K562 (cell line): ENCODE measurements at regions not wholly inside any gene's neighbourhood (a gene's known extent, or its start where the extent isn't known, plus 50 kb on each side); places are given as distances from the start of the nearest gene placed in this dataset.
A peak's percentile ranks its signal among the peaks of the same experiment; 100 is the strongest.

Experiments
- ATAC-seq: fragments of 200-7000 bp; cut with Tn5 transposase; 3 replicates; pipeline ENCODE4 v1.9.1; 2020; ENCODE audit warnings: moderate library complexity
- BruUV-seq: library from RNA; stranded (reverse); fragments of 400-500 nt; replicated peaks from 2 replicates; lab custom pipeline; 2021; lab: Mats Ljungman, UMichigan
- CTCF ChIA-PET: fragments of 300-600 bp; formaldehyde crosslinking; extraction: SDS; loops from one replicate; lab custom pipeline; 2021; ENCODE audit warnings: low intra/inter-chr PET ratio; lab: Yijun Ruan, JAX
- POLR2A ChIA-PET: fragments of 300-600, 350-650 bp; sonication (Branson Sonifier 250); formaldehyde crosslinking; extraction: SDS; loops from one replicate; lab custom pipeline; 2021; ENCODE audit warnings: antibody characterized with exemption, inconsistent platforms; lab: Yijun Ruan, JAX
- DNase-seq, 4 experiments: peaks; one replicate each; pipeline versions ENCODE4 v3.0.0 to v3.0.0-alpha.2; 2011 to 2018; ENCODE audit warnings: low spot score in 3 of 4, mixed read lengths in 3 of 4; ENCODE audit errors: extremely low read depth in 1 of 4
- FAIRE-seq: peaks from 2 replicates; lab custom pipeline; 2011; peaks lifted over from hg19 to GRCh38; lab: Jason Lieb, UNC
- H2AFZ ChIP-seq: 2 replicates; pipeline ENCODE4 v1.6.0; 2011; ENCODE audit warnings: low read depth, low read length, control low read depth, inconsistent platforms
- H3K27ac ChIP-seq: fragments of 200-600 bp; 3 replicates; pipeline ENCODE4 v1.8.0; 2011; ENCODE audit warnings: low read depth, mild to moderate bottlenecking, control low read depth, inconsistent platforms, low read length, moderate library complexity, mixed read lengths; ENCODE audit errors: extremely low read depth
- H3K27me3 ChIP-seq, 2 experiments: fragments of 300-600 bp in 1 of 2; 2 replicates in 1 of 2; 3 replicates in 1 of 2; pipeline versions ENCODE4 v1.6.0 to v1.8.0; 2011; ENCODE audit warnings: inconsistent platforms in 2 of 2, low read length in 2 of 2, mild to moderate bottlenecking in 1 of 2, mixed read lengths in 1 of 2, moderate library complexity in 1 of 2; ENCODE audit not compliant: control insufficient read depth in 2 of 2, insufficient read depth in 2 of 2
- H3K36me3 ChIP-seq: fragments of 300-600 bp; 3 replicates; pipeline ENCODE4 v1.8.0; 2011; ENCODE audit warnings: mild to moderate bottlenecking, low read length, inconsistent platforms; ENCODE audit not compliant: control insufficient read depth, insufficient read depth
- H3K4me1 ChIP-seq, 2 experiments: fragments of 200-600 bp in 1 of 2; replicated peaks in 1 of 2; 2 replicates in 1 of 2; 3 replicates in 1 of 2; pipeline versions ENCODE4 v1.5.1 to v1.8.0; 2011; ENCODE audit warnings: inconsistent platforms in 2 of 2, low read length in 2 of 2, mild to moderate bottlenecking in 1 of 2, mixed read lengths in 1 of 2, moderate library complexity in 1 of 2; ENCODE audit not compliant: control insufficient read depth in 2 of 2, insufficient read depth in 2 of 2
- H3K4me2 ChIP-seq: 2 replicates; pipeline ENCODE4 v1.6.1; 2011; ENCODE audit warnings: low read length, control low read depth, inconsistent platforms, mixed read lengths; ENCODE audit not compliant: insufficient read depth
- H3K4me3 ChIP-seq: fragments of 200-600 bp; sonication (generic), shearing (Covaris generic); 2 replicates; pipeline ENCODE4 v1.5.1; 2016; ENCODE audit warnings: control low read depth, inconsistent platforms
- H3K79me2 ChIP-seq: fragments of 200-600 bp; 3 replicates; pipeline ENCODE4 v1.8.0; 2011; ENCODE audit warnings: low read length, inconsistent platforms; ENCODE audit not compliant: control insufficient read depth, insufficient read depth
- H3K9ac ChIP-seq, 2 experiments: 2 replicates each; pipeline versions ENCODE4 v1.6.0 to v1.6.1; 2011; ENCODE audit warnings: low read depth in 2 of 2, low read length in 2 of 2, control low read depth in 1 of 2, inconsistent platforms in 1 of 2, mild to moderate bottlenecking in 1 of 2, mixed read lengths in 1 of 2; ENCODE audit not compliant: insufficient read depth in 1 of 2
- H3K9me1 ChIP-seq: one replicate; pipeline ENCODE4 v1.6.0; 2011; ENCODE audit warnings: inconsistent platforms, mild to moderate bottlenecking, low read length, moderate library complexity; ENCODE audit not compliant: control insufficient read depth, insufficient read depth
- H3K9me3 ChIP-seq: replicated peaks from 2 replicates; pipeline ENCODE4 v1.5.1; 2011; ENCODE audit warnings: low read depth, low read length, inconsistent platforms; ENCODE audit not compliant: control insufficient read depth, insufficient read depth
- H4K20me1 ChIP-seq: replicated peaks from 2 replicates; pipeline ENCODE4 v1.6.1; 2011; ENCODE audit warnings: low read length, inconsistent platforms, mixed read lengths; ENCODE audit not compliant: control insufficient read depth, insufficient read depth
- KLF6 ChIP-seq: fragments of 250-450 bp; sonication (Bioruptor Pico); IDR thresholded peaks from 2 replicates; pipeline ENCODE4 v1.4.0; 2020; ENCODE audit warnings: mild to moderate bottlenecking, moderate library complexity, borderline replicate concordance
- MAZ ChIP-seq, 2 experiments: fragments of 450-650 bp in 1 of 2; sonication (generic) in 1 of 2; formaldehyde crosslinking; IDR thresholded peaks in 1 of 2; conservative IDR thresholded peaks in 1 of 2; 2 replicates each; pipeline versions ENCODE4 v1.4.0 to v1.5.0; 2020; ENCODE audit warnings: mild to moderate bottlenecking in 1 of 2, missing genetic modification reagents in 1 of 2
- RAD21 ChIP-seq, 2 experiments: fragments of 250-450 bp in 1 of 2; fragments of 450-650 bp in 1 of 2; sonication (Bioruptor Pico) in 1 of 2; formaldehyde crosslinking in 1 of 2; IDR thresholded peaks in 1 of 2; conservative IDR thresholded peaks in 1 of 2; 2 replicates each; pipeline versions ENCODE4 v1.4.0 to v1.8.0; 2020 to 2022; ENCODE audit warnings: mild to moderate bottlenecking in 2 of 2, moderate library complexity in 1 of 2
- YY1 ChIP-seq, 3 experiments: IDR thresholded peaks; 2 replicates each; pipeline ENCODE4 v1.6.1; 2011; ENCODE audit warnings: low read length in 2 of 3, mild to moderate bottlenecking in 2 of 3, moderate library complexity in 2 of 3, borderline replicate concordance in 1 of 3, control low read depth in 1 of 3, low read depth in 1 of 3; ENCODE audit not compliant: insufficient read depth in 3 of 3, insufficient replicate concordance in 2 of 3, control insufficient read depth in 1 of 3, insufficient read length in 1 of 3; ENCODE audit errors: extremely low read depth in 1 of 3
- ZBTB7A ChIP-seq: IDR thresholded peaks from 2 replicates; pipeline ENCODE4 v1.6.1; 2011; ENCODE audit warnings: low read depth, mild to moderate bottlenecking, low read length, moderate library complexity, borderline replicate concordance; ENCODE audit not compliant: control insufficient read depth
- ZEB2 ChIP-seq: fragments of 450-650 bp; IDR thresholded peaks from 2 replicates; pipeline ENCODE4 v1.6.1; 2016
- WGBS: fragments of 100-300 bp; shearing (Covaris generic); methylation state at CpG from one replicate; pipeline ENCODE4 v1.1.6; 2016; ENCODE audit warnings: low coverage, mixed read lengths; ENCODE audit not compliant: insufficient coverage; ENCODE audit errors: missing lambda C conversion rate; 5-methylcytosine and 5-hydroxymethylcytosine counted together
- in situ Hi-C: fragments of 300-500 bp; cut with MboI; formaldehyde crosslinking; loops from 4 replicates; pipeline ENCODE4 v1.15.0; 2018; ENCODE audit warnings: inconsistent platforms, mixed read lengths
- intact Hi-C: fragments of 100-400 bp; cut with micrococcal nuclease; formaldehyde crosslinking; loops from 2 replicates; pipeline ENCODE4 v1.14.2; 2022
- TF ChIP-seq, protein P1 (sequence below), 2 experiments: fragments of 450-650 bp; formaldehyde crosslinking in 1 of 2; IDR thresholded peaks; 2 replicates each; pipeline versions ENCODE4 v1.4.0 to v1.6.1; 2014 to 2020; ENCODE audit warnings: mild to moderate bottlenecking in 2 of 2, borderline replicate concordance in 1 of 2, low read depth in 1 of 2
- TF ChIP-seq, protein P2 (sequence below), 3 experiments: IDR thresholded peaks in 2 of 3; conservative IDR thresholded peaks in 1 of 3; 2 replicates each; pipeline ENCODE4 v1.5.1; 2011 to 2012; ENCODE audit warnings: low read length in 3 of 3, mild to moderate bottlenecking in 3 of 3, control low read depth in 2 of 3, improper control_type of control experiment in 1 of 3, inconsistent platforms in 1 of 3, low read depth in 1 of 3, mixed read lengths in 1 of 3, moderate library complexity in 1 of 3; ENCODE audit not compliant: insufficient read depth in 2 of 3

DNA sequence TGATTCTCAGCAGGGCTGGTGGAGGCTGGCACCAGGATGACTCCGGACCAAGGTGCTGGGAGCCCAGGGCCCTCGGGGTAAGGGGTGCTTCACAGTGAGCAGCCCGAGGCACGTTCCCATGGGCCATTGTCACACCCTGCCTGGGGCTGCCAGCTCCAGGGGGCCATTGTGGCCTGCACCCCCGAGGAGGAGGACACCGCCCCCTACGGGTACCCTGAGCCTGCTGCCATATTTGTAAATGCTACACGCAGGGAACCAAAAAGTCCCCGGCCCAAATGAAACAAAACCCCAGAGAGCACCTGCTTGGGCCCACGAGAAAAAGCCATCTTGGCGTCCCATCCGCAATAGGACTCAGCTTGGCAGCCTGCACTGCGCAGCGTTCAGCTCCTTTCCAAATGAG is 64.7 kb upstream of the GATA5 start:
- no peaks in the 10 kb centered on the region for H3K79me2 ChIP-seq
- WGBS, result 14% methylated on average over 12 of the region's 14 CpGs
- in situ Hi-C loops (no loop called here), intact Hi-C loops (no loop called here)
- peaks cover 5% of the 10 kb centered on the region; the same call in 1 of the 2 replicates for H3K9me3 ChIP-seq
- peaks cover 5 to 32% of the 10 kb centered on the region in 2 experiments; a peak in 4 of 5 replicates for H3K27me3 ChIP-seq
- H3K4me1 ChIP-seq, result peaks cover 7 to 61% of the 10 kb centered on the region in 2 experiments; a peak in 4 of 5 replicates
- peak; percentile 60 for ATAC-seq
- no peaks in the 10 kb centered on the region for H3K36me3 ChIP-seq
- H3K9ac ChIP-seq, result peak overlapping the region in 1 of 2 experiments; percentile 23; a peak in 1 of 4 replicates
- POLR2A ChIA-PET, result interaction anchor here (0.6 to 1.4 kb wide), 4 partner anchors 14 to 266 kb away, joined by 3 to 4 read pairs (median 4); no protein-coding TSS in a partner anchor
- no TSS peak for BruUV-seq
- TF ChIP-seq ZEB2 (no peak), ZBTB7A (0 out of 2 replicates have a peak, but pooled peaks have one; percentile 16), KLF6 (no peak), RAD21 (CRISPR knock-in tag; conservative IDR thresholded peaks at IDR 0.05 in 1 of 2, IDR thresholded peaks at IDR 0.05 in 1 of 2) (peak; percentile 17 to 41; a peak in 2 of 4 replicates), YY1 (IDR thresholded peaks at IDR 0.05; ENCODE audit: borderline replicate concordance in 1 of 3, control insufficient read depth in 1 of 3, extremely low read depth in 1 of 3, insufficient read depth in 3 of 3, insufficient read length in 1 of 3, insufficient replicate concordance in 2 of 3, low read depth in 1 of 3, low read length in 2 of 3) (peak in 2 of 3 experiments; percentile 33 to 48), MAZ (CRISPR knock-in tag; conservative IDR thresholded peaks at IDR 0.05 in 1 of 2, IDR thresholded peaks at IDR 0.05 in 1 of 2) (0 out of 4 replicates have a peak, but pooled peaks of 1 of the 2 experiments have one; percentile 27)
- TF ChIP-seq, protein P1, sequence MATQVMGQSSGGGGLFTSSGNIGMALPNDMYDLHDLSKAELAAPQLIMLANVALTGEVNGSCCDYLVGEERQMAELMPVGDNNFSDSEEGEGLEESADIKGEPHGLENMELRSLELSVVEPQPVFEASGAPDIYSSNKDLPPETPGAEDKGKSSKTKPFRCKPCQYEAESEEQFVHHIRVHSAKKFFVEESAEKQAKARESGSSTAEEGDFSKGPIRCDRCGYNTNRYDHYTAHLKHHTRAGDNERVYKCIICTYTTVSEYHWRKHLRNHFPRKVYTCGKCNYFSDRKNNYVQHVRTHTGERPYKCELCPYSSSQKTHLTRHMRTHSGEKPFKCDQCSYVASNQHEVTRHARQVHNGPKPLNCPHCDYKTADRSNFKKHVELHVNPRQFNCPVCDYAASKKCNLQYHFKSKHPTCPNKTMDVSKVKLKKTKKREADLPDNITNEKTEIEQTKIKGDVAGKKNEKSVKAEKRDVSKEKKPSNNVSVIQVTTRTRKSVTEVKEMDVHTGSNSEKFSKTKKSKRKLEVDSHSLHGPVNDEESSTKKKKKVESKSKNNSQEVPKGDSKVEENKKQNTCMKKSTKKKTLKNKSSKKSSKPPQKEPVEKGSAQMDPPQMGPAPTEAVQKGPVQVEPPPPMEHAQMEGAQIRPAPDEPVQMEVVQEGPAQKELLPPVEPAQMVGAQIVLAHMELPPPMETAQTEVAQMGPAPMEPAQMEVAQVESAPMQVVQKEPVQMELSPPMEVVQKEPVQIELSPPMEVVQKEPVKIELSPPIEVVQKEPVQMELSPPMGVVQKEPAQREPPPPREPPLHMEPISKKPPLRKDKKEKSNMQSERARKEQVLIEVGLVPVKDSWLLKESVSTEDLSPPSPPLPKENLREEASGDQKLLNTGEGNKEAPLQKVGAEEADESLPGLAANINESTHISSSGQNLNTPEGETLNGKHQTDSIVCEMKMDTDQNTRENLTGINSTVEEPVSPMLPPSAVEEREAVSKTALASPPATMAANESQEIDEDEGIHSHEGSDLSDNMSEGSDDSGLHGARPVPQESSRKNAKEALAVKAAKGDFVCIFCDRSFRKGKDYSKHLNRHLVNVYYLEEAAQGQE (IDR thresholded peaks at IDR 0.05; ENCODE audit: borderline replicate concordance), result peak; percentile 50; the same call in 1 of the 2 replicates
- TF ChIP-seq, protein P1 (CRISPR knock-in tag; IDR thresholded peaks at IDR 0.05; ENCODE audit: low read depth), result no peak
- TF ChIP-seq, protein P2, sequence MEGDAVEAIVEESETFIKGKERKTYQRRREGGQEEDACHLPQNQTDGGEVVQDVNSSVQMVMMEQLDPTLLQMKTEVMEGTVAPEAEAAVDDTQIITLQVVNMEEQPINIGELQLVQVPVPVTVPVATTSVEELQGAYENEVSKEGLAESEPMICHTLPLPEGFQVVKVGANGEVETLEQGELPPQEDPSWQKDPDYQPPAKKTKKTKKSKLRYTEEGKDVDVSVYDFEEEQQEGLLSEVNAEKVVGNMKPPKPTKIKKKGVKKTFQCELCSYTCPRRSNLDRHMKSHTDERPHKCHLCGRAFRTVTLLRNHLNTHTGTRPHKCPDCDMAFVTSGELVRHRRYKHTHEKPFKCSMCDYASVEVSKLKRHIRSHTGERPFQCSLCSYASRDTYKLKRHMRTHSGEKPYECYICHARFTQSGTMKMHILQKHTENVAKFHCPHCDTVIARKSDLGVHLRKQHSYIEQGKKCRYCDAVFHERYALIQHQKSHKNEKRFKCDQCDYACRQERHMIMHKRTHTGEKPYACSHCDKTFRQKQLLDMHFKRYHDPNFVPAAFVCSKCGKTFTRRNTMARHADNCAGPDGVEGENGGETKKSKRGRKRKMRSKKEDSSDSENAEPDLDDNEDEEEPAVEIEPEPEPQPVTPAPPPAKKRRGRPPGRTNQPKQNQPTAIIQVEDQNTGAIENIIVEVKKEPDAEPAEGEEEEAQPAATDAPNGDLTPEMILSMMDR (IDR thresholded peaks at IDR 0.05 in 2 of 3, conservative IDR thresholded peaks at IDR 0.05 in 1 of 3; ENCODE audit: insufficient read depth in 2 of 3, low read depth in 1 of 3, low read length in 3 of 3), result peak; percentile 55 to 66 (median 60); a peak in 5 of 6 replicates
- H3K4me2 ChIP-seq, result no peak overlapping the region
- no peak overlapping the region for H2AFZ ChIP-seq
- H4K20me1 ChIP-seq, result no peaks in the 10 kb centered on the region
- no peak overlapping the region for H3K4me3 ChIP-seq
- CTCF ChIA-PET, result interaction anchor here (1.1 kb wide), 1 partner anchor 41 kb away, joined by 4 read pairs; no protein-coding TSS in a partner anchor
- H3K27ac ChIP-seq, result no peak overlapping the region
- H3K9me1 ChIP-seq, result peaks cover 2% of the 10 kb centered on the region
- FAIRE-seq, result no peak
- DNase-seq, result peak in 3 of 4 experiments; percentile 54 to 58 (median 55)
